Esophagus squamous epithelium (tissue), 4 donors: ENCODE measurements at regions not wholly inside any gene's neighbourhood (a gene's known extent, or its start where the extent isn't known, plus 50 kb on each side); places are given as distances from the start of the nearest gene placed in this dataset.

Experiments used
- POLR2A ChIP-seq, 4 donors: fragments of 450-650 bp; IDR thresholded peaks; one replicate each; pipeline ENCODE4 v1.6.1; 2017; ENCODE audit warnings: antibody characterized with exemption in 4 of 4, mild to moderate bottlenecking in 4 of 4, moderate library complexity in 3 of 4
- TF ChIP-seq, protein P1 (sequence below), 6 experiments: fragments of 450-650 bp in 4 of 6; fragments of 200-600 bp in 2 of 6; sonication (generic) in 2 of 6; IDR thresholded peaks; one replicate each; pipeline ENCODE4 v1.5.1; 2016 to 2019; ENCODE audit warnings: antibody characterized with exemption in 6 of 6, mild to moderate bottlenecking in 4 of 6, moderate library complexity in 4 of 6

DNA sequence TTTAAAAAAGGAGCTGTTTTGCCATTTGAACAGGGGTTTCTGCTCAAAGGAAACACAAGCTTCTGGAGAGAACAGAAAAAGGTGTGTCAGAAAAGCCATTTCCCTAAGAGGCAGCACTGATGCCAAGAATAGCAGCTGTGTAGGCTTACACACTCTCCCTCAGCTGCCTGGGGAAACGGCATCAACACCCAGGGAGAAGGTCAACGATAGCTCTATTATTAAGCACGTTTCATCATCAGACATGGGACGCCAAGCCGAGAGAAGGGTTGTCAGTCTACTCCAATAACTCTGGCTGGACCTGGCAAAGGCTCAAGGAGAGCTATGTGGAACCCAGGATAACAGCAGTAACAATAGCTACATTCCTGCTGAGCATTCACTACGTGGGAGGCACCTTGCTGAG is 314.2 kb downstream of the CDK5RAP2 start:
- TF ChIP-seq, protein P1, sequence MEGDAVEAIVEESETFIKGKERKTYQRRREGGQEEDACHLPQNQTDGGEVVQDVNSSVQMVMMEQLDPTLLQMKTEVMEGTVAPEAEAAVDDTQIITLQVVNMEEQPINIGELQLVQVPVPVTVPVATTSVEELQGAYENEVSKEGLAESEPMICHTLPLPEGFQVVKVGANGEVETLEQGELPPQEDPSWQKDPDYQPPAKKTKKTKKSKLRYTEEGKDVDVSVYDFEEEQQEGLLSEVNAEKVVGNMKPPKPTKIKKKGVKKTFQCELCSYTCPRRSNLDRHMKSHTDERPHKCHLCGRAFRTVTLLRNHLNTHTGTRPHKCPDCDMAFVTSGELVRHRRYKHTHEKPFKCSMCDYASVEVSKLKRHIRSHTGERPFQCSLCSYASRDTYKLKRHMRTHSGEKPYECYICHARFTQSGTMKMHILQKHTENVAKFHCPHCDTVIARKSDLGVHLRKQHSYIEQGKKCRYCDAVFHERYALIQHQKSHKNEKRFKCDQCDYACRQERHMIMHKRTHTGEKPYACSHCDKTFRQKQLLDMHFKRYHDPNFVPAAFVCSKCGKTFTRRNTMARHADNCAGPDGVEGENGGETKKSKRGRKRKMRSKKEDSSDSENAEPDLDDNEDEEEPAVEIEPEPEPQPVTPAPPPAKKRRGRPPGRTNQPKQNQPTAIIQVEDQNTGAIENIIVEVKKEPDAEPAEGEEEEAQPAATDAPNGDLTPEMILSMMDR (IDR thresholded peaks at IDR 0.05) = no peak
- TF ChIP-seq POLR2A (IDR thresholded peaks at IDR 0.05) = no peak
